Ramos (cell line): ENCODE measurements at regions not wholly inside any gene's neighbourhood (a gene's known extent, or its start where the extent isn't known, plus 50 kb on each side); places are given as distances from the start of the nearest gene placed in this dataset.

Experiments
- in situ Hi-C: fragments of 300-500 bp; cut with MboI; formaldehyde crosslinking; loops from one replicate; pipeline ENCODE4 v1.14.3; 2022; ENCODE audit warnings: low sequenced_read_pairs; ENCODE audit not compliant: unreplicated experiment

DNA sequence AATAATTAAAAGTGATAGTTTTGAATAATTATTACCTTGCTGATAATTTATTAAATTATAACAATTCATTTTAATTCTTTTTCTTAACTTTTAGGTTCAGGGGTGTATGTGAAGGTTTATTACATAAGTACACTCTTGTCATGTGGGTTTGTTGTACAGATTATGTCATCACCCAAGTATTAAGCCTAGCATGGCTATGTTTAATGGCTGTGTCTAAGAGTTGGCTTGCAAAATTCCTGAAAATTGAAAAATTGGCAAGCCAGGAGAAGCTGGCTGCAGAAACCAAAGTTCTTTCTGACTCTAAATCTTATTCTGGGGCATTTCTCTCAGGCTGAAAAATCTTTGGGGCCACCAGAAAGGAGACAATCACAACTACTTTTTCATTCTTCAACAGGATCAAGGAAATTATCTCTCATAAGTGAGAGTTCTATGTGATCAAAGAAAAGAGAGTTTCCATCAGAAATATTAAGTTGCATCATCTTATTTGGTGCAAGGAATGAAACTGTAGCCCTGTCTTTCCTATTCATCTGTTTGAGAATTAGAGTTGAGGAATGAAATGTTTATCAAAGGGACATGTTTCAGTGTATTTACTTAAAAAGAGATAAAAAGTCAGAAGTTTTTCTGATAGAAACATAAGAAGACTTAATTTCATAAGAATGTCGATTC is 412.1 kb upstream of the CDH2 start:
- in situ Hi-C loops, result no loop called here

DNA sequence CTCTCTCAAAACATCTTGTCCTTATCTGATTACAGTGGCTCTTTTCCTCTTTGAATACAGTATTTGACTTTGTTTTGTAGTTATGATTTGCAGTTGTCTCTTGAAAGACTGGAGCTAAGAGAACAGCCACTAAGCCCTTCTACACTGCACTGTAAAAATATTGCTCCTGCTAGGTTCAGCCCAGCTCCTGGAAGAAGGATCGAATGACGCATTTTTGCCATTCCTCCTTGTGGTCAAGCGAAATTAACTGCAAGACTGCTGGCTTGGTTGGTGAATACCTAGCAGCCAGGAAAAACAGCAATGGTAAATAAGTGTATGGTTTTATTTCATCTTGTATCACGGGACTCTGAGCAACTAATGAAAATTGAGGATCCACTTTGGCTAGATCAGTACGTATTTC is 407.8 kb upstream of the CDH2 start:
- in situ Hi-C loops, result no loop called here

DNA sequence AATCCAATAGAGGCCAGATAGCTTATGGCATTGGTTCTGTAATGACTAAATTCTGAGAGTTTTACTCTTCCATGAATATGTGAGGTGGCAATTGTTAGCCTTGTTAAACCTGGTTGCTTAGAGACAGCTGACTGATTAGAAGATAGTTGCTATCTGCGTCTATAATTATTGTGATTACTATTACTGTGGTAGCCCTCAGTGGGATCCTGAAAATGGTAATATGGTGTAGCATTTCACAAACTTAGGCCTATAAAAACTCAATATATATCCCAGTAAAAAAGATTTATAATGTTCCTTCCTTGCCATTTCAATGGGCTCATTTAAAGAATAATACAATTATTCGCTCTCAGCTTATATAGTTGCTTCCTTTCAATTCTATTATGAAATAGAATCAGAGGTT is 405.8 kb upstream of the CDH2 start:
- in situ Hi-C loops, result no loop called here

DNA sequence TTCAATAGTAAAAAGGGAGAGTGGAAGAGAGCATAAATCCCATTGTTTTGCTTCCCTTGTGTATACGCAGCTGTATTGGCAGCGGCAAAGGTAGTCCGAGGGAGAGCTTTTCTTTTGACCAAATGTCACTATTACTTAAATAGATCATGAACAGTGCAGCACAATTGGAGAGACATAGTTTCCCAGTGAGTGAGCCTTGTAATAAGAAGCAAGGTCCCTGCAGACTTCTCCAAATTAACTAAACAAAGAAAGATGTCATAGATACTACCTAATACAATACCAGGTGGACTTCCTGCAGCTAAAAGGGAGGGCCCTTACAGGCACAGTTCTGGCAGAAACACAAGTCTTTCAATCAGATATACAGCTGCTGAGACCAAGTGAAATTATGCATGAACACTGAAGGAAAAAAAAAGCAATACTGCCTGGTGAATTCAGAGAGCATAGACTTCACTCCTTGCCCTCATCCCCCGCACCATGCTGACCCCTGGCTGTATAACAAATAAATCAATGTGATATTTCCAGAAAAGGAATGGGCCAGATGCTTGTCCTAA is 404.7 kb upstream of the CDH2 start:
- in situ Hi-C loops, result no loop called here

DNA sequence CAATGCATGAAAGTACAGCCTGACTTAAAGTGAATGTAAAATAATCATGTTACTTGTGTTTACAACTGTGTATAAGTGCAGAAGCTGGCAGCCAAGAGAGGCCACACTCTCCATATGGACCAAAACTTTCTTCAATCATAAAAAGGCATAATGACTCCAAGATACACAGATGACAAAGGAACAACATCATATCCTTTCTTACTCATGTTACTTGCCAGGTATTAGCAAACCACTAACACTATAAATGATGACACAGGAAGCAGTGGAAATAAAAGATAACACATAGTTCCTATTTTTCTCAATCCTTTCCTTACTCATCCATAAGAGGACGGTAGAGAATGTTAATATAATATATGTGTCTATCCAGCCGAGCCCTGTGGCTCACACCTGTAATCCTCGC is 400.0 kb upstream of the CDH2 start:
- in situ Hi-C loops, result no loop called here

DNA sequence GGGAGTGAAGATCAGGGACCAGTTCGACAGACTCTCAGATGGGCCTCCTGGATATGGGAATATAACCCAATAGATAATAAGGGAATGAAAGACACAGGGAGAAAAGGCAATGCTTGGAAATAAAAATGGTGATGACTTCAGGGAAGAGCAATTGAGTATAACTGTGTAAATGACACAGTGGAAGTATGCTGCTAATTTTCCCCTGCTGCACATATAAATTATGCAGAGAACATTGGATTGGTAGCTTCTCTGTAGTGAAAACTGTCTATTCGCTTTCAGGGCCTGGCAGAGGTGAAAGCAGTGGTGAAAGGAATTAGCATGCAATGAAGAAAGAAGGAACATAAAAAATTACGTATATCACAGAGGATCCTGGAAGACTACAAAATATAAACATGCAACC is 398.2 kb upstream of the CDH2 start:
- in situ Hi-C loops, result no loop called here

DNA sequence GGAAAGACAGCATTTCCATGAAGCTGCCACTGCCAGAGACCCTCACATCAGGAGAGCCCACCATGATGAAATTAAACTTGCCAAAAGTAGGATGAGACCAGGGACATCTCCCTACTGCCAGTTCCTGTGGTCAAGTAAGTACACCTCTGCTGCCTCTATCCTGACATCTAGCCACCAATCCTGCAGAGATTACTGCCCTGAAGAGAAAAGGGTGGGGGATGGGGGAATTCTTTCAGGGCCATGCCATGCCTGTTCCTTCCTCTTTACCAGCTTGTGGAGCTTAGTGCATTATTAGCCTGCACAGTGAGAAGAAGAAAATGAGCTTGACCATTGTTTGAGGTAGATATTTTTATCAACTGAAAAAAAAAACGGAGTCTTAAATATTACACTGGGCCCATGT is 397.2 kb upstream of the CDH2 start:
- in situ Hi-C loops, result no loop called here

DNA sequence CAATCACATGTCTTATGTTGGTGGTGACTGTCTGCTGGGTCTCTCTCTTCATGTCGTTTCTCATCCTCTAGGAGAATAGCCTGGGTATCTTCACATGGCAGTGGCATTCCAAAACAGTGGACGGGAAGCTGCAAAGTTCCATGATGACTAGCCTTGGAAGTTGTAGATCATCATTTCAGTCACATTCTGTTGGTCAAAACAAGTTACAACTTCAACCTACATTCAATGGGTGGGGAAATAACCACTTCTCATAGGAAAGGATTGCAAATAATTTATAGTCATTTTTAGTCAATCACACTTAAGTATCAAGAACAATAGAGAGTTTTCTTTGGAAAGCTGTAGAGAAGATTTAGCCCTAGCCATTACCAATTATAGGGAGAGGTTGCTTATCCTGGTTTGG is 395.0 kb upstream of the CDH2 start:
- in situ Hi-C loops, result no loop called here

DNA sequence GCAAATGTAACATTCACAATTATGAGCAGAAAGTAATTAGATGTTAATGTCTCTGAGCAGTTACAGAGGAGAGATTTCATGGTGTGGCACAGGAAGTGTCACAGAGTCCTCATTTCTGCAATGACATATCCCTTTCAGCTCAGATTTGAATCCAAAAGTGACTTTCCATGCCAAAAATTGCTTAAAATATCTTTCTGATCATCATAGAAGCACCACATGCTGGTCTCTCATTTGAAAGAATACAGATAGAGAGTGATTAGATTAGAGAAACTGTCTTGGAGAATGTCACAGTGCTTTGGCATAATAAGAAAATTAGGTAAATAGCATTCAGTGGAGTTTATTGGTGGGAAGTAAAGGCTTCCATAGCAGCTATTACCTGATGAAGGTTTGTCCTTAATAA is 383.4 kb upstream of the CDH2 start:
- in situ Hi-C loops, result no loop called here

DNA sequence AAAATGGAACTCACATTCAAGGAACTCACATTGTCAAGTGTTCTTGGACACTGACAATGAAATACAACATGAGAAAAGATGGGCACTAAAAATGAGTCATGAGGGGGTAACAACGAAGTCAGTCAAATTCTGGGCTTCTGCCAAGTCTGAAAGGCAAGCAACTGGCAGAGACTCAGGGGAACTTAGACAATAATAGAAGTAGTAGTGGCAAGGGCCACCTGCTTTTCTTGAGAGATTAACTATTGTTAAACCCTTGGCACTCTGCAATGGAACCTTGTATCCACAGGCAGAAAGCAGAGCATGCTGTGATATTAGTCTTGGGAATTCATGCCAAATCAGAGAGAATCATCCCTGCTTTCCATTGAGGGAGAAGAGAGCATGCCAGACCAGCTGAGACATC is 382.6 kb upstream of the CDH2 start:
- in situ Hi-C loops, result no loop called here

DNA sequence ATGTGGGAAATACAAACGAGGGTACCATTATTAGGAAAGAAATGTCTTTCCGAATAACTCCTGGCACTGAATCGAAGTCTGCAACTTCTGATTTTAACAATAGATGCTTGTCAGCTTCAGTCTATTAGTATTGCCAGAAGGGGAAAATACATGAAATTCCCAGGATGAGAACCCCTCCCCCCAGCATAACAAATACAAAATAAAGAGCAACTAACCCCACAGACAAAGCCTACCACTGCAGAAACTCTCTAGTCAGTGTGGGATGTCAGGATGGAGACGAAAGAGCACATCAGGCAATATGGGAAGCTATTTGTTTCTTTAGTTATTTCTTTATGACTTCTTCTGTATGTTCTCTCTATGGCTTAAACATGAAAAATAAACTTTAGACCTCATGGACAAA is 365.0 kb upstream of the CDH2 start:
- in situ Hi-C loops, result no loop called here

DNA sequence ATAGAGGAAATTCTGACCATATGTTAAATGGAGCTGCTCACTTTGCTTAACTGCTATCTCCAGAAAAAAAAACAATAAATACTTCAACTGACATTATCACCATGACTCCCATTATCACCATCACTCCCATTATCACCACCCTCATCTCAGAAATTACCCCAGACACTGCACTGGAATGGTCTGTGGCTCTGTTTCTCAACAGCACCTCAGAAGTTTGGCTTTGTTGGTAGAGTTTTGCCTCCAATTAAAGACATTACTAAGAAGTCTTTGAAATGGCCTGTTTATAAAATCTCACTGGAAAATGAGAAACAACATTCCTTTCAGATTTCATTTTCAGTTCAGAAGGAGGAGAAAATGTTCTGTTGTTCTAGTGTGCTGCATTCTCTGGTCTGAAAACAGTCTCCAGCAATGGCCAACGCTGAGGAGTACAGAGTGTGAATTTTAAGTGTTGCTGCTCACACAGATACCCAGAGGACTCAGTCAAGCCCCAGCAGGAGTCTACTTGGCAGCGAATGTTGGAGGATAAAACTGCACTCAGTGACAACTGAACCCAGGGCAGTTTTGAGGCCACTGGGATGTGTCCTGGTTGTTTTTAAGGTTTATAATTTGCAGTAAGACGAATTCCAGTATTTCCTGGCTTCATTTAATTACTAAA is 364.5 kb upstream of the CDH2 start:
- in situ Hi-C loops, result no loop called here

DNA sequence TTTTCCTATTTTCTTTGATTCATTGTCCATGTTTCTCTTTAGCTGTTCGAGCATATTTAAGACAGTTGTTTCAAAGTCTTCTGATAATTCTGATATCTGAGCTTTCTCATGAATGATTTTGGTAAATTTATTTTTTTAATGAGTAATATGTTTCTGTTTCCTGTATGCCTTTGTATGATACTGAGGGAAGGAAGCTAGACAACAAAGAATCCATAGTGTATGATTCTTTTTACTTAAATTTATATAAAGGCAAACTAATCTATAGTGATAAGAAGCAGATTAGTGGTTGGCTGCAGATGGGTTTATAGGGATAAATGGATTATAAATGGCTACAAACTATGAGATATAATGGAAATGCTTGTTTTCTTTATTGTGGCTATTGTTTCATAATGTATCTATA is 352.7 kb upstream of the CDH2 start:
- in situ Hi-C loops, result no loop called here

DNA sequence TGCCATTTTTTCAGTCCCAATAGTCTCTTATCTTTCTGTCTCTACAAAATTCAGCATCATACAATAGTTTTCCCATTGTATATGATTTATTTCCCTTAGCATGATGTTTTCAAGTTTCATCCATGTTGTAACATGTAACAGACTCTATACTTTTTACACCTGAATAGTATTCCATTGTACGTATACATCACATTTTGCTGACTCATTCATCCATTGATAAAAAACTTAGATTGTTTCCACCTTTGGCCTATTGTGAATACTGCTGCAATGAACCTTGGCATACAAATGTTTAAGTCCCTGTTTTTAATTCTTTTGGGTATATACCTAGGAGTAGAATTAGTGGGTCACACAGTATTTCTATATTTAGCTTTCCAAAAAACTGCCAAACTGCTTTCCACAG is 349.3 kb upstream of the CDH2 start:
- in situ Hi-C loops, result no loop called here

DNA sequence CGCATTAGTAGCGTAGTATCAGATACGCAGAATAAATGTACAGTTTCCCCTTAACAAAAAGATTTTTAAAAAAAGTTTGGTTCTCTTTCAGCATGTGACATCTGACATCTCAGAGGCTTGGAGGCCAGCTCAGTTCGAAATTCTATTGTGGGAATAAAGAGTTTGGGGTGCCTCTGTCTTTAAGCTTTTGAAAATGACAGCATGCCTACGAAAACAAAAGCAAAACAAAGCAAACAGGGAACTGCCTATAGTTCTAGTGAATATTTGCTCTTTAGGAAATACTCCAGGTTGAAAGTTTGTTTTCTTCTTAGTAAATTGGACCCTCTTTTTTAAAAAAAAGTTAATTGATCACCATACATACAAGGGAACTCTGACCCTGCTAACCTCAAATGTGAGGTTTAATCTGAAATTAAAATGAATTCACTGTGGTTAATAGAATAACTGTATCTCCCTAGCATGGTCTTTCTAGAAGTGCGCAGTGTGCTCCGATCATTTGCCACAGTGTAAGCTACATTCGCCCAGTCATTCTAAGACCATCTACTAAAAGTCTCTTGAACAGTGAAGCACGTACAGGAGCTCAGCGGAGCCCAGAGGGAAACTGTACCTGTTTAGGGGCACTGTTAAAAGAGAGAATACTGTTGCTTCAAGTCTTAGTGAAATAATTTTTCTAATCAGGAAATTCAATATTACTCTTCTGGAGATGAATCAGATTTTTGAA is 347.0 kb upstream of the CDH2 start:
- in situ Hi-C loops, result no loop called here

DNA sequence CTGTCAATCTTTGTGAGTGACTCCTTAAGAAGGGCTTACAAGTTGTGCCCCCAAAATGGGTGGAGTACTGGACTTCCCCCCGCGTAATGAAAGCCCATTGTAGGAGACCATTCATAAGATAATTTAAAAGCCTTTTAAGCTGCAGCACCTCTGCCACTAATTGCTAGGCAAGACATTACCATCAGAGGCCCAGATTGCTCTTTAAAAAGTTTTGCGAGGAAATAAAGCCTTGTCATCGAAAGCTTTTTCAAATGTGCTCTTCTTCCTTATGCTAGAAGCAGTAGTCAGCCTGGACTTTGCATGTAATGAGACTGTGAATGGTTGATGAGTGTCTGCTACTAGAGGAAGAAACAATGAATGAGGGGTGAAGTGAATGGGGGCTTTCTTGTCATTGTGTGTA is 345.3 kb upstream of the CDH2 start:
- in situ Hi-C loops, result no loop called here

DNA sequence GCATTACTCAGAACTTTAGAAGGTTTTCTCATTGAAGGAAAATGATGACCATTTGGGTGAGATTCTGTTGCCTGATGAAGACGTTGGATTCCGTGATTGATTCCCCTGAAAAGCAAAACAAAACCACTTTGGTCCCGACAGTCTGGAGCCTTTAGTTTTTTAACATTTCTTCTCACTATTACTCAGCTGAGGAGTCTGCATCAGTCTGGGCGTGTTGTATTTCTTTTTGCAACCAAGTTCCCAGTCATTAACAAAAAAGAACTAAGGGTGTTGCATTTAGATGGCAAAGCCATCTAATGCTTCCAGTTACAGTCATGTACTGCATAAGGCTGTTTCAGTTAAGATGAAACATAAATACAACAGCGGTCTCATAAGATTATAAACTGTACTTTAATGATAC is 343.1 kb upstream of the CDH2 start:
- in situ Hi-C loops, result no loop called here

DNA sequence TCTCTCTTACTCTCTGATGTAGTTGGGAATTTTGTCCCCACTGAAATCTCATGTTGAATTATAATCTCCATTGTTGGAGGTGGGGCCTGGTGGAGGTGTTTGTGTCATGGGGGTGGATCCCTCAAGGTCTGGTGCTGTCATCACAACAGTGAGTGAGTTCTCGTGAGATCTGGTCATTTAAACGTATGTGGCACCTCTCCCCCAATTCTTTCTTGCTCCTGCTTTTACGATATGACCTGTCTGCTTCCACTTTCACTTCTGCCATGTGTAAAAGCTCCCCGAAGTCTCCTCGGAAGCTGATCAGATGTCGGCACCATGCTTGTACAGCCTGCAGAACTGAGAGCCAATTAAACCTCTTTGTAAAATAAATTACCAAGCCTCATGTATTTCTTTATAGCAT is 337.8 kb upstream of the CDH2 start:
- in situ Hi-C loops, result no loop called here

DNA sequence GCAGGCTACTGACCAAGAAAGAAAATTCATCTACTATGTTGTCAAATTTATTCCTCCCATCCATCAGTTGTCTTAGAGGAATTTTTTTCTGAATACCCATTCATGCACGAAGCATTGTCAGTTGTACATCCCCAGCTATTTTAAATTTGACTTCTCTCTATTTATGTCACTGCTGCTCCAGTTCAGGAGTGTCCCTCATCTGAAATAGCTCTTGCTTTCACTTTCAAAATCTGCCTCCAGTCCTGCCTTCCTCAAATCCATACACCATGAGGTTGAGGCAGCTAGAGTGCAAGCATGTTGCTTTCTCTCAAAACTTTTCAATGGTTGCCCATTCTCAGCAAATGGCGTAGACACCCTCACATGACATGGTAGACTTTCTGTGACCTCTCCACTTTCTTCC is 335.4 kb upstream of the CDH2 start:
- in situ Hi-C loops, result no loop called here

DNA sequence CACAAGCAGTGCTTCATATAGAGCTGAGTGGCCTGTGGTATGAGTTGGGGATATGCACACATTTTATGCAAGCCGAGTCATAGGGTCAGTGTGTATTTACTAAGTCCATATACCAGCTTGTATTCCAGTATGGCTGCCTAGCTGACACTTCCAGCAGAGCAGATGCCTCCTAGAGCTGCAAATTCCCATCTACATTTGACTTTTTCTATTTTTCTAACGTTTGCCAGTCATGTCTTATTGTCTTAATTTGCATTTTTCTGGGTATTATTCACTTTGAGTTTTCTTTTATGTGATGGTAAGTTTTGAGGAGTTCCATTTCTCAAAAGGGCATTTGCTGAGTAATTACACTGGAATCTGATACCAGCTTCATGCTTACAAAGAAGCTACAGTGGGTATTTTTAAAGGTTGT is 334.5 kb upstream of the CDH2 start:
- in situ Hi-C loops, result no loop called here

DNA sequence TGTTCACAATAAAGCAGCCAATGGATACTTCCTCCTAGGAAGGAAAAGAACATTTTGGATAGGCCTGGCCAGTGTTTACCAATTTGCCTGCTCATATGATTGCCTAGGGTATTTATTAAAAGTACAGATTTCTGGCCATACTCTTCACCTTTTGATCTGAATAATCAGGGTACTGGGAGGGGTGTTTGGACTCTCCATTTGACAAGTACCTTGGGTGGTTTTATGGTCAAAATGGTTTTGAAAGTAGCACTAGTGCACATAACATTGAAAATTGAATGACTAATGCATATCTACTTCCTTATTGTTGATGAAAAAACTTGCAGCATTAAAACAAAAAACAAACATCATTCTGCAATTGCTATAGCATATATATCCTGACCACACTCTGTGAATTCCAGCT is 333.3 kb upstream of the CDH2 start:
- in situ Hi-C loops, result no loop called here

DNA sequence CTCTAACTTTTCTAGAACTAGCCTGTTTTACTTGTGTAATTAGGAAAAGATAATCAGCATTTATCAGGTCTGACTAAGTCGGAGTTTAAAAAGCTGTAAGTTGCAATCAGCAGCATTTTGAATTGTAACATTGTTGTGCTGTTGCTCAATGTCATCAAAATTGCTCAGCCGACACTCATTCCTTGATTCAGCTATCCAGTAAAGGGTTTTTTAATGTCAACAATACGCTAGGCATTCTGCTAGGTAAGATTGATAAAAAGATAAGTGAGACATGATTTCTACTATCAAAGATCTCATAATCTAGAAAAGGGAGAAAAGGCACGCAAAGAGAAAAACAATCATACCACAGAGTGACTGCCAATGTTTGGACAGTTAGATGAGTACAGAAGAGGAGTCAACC is 327.1 kb upstream of the CDH2 start:
- in situ Hi-C loops, result no loop called here
